ENCODE measurements at regions not wholly inside any gene's neighbourhood (a gene's known extent, or its start where the extent isn't known, plus 50 kb on each side); places are given as distances from the start of the nearest gene placed in this dataset.

DNA sequence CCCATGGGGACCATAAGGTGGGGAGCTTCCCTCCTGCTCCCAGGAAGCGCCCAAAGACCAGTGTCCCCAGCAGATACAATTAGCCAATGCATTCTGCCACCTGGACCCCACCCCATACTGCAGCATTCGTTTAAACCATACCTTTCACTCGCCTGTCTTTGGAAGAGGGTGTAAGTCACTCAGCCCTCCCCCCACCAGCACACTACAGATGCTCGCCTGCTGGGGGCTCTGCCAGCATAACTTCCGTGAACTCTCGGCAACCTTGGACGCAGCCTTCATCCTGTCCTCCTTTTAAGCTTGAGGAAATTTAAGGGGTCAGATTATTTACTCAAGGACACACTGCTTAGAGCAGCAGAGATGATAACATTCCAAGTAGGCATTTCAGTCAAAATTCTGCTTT is 94.4 kb upstream of the NAA20 start:
- H3K27ac ChIP-seq = no peak overlapping the region; the same call in 1 of the 2 replicates
- TF ChIP-seq, protein P1, sequence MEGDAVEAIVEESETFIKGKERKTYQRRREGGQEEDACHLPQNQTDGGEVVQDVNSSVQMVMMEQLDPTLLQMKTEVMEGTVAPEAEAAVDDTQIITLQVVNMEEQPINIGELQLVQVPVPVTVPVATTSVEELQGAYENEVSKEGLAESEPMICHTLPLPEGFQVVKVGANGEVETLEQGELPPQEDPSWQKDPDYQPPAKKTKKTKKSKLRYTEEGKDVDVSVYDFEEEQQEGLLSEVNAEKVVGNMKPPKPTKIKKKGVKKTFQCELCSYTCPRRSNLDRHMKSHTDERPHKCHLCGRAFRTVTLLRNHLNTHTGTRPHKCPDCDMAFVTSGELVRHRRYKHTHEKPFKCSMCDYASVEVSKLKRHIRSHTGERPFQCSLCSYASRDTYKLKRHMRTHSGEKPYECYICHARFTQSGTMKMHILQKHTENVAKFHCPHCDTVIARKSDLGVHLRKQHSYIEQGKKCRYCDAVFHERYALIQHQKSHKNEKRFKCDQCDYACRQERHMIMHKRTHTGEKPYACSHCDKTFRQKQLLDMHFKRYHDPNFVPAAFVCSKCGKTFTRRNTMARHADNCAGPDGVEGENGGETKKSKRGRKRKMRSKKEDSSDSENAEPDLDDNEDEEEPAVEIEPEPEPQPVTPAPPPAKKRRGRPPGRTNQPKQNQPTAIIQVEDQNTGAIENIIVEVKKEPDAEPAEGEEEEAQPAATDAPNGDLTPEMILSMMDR (conservative IDR thresholded peaks at IDR 0.05) = no peak
- no peak for TF ChIP-seq ZFX (IDR thresholded peaks at IDR 0.05)

- no peak for TF ChIP-seq ZFX (IDR thresholded peaks at IDR 0.05)
- no peak overlapping the region for H3K27ac ChIP-seq
Measured at GRCh38 chr20:19923762-19924161, 93.4 kb upstream of the NAA20 start.

- TF ChIP-seq ZFX (IDR thresholded peaks at IDR 0.05) = no peak
- TF ChIP-seq, protein P1 (conservative IDR thresholded peaks at IDR 0.05) = no peak
- no peak overlapping the region for H3K27ac ChIP-seq
Measured at GRCh38 chr20:19924255-19924654, 92.9 kb upstream of the NAA20 start.

DNA sequence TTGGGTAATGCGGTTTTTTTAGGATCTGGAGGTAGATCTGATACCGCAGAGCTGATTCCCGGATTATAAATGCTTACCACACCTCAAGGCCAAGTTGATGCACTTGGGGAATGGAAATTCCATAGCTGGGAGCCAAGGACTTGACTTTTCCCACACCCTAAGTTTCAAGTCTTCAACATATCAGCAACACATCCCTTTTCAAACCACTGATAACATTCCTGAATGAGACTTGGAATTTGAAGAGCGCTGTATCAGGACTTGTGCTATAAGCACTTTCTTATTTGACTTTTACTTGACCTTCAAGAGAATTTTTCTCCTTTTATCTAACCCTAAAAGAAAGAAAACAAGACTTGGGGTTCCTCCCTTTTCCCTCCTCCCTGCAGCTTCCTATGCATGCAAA is 90.6 kb upstream of the NAA20 start:
- H3K27ac ChIP-seq = no peak overlapping the region
- TF ChIP-seq ZFX (IDR thresholded peaks at IDR 0.05) = no peak
- TF ChIP-seq, protein P1 (conservative IDR thresholded peaks at IDR 0.05) = no peak

DNA sequence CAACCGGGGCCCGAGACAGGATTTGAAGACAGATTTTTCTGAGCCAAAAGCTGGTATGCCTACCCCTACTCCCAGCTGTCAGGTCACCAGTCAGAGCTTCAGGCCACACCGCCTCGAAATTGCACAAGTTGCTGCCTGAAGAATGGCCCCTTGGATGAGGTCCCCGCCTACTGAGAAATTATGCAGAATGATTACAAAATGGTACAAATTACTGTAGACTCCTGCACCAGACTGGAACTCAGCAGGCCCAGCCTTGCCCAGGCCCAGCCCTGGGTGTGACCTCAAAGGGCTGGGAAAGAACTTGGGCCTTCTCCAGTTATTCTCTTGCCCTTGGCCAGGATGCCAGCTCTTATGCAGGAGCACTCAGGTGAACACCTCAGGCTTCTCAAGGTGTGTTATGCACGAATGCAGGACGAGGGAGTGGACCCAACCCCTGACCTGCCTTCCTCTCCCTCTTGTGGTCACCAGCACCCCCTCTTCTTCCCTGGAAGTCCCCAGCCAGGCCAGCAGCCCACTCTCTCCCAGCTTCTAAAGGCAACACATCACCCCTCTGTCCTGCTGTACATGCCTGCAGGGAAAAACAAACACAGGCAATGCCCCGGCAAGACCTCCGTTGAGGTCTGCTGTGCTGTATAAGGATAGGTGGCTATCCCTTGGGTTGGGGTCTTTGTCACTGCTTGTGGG is 88.7 kb upstream of the NAA20 start:
- no peak overlapping the region for H3K27ac ChIP-seq

DNA sequence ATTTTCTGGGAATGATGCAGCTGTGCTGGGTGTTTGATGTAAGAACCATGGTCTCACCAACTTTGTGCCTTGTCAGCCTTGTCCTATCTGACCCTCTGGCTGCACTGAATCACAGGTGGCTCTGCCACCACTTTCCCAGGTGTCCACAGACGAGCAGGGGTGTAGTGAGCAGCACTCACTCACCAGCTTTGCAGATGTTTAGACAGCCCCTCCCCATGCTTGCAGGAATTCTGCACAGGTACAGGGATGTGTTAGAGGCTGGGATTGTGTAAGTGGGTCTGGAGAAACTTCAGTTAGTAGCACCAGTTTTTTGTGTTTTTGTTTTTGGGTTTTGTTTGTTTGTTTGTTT is 88.2 kb upstream of the NAA20 start:
- H3K27ac ChIP-seq = no peak overlapping the region
- TF ChIP-seq ZFX (IDR thresholded peaks at IDR 0.05) = no peak
- TF ChIP-seq, protein P1 (conservative IDR thresholded peaks at IDR 0.05) = no peak

More for the DNA sequence above, 88.7 kb upstream of the NAA20 start:
- no peak for TF ChIP-seq ZFX (IDR thresholded peaks at IDR 0.05)
- TF ChIP-seq, protein P1 (conservative IDR thresholded peaks at IDR 0.05) = no peak

DNA sequence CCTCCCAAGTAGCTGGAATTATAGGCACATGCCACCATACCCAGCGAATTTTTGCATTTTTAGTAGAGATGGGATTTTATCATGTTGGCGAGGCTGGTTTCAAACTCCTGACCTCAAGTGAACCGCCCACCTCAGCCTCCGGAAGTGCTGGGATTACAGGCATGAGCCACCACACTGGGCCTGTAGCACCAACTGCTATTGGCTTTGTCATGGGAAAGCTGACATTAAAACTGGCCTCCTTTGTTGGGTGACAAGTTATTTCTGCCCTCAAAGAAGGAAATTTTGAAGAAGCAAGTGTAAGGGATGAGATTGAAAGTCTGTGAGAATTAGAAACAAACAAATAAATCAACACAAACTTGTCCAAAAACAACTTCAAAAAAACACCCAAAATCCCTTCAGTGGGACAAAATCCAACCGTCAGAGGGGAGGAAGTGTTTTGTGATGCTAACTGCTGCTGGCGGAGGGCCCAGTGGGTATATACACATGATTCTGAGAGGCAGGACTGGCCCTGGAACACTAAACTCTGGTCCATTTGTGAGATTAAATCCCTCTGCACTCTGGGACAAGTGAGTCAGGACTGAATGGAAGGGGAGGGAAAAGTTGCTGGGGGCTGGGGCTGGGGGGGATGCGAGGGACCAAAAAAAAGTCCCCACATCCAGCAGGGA is 87.5 kb upstream of the NAA20 start:
- no peak for TF ChIP-seq ZFX (IDR thresholded peaks at IDR 0.05)
- TF ChIP-seq, protein P1 (conservative IDR thresholded peaks at IDR 0.05) = no peak
- no peak overlapping the region for H3K27ac ChIP-seq

GRCh38 chr20:19930426-19930825 is 86.7 kb upstream of the NAA20 start:
- no peak overlapping the region for H3K27ac ChIP-seq
- TF ChIP-seq, protein P1 (conservative IDR thresholded peaks at IDR 0.05) = no peak
- TF ChIP-seq ZFX (IDR thresholded peaks at IDR 0.05) = no peak
